ENCODE measurements at regions not wholly inside any gene's neighbourhood (a gene's known extent, or its start where the extent isn't known, plus 50 kb on each side); places are given as distances from the start of the nearest gene placed in this dataset.

DNA sequence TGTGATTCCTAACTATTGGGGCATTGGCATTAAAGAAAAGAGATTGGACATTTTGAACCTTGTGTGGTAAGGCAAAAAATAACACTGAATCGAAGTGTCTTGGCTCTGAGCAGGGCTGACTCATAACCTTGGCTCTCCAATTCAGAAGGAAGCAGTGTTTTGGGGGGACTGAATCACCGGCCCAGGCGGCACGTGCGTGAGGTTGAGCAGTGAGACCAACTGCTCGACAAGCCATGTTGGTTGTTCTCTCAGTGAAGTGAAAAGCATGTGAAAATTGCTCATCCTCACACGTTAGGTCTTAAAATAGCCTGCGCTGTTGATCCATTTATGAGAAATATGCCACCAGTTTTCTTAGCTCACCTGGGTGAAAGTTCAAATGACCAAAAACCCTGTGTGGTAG lies 137.8 kb upstream of the SPACA1 start:
- TF ChIP-seq POLR2A (IDR thresholded peaks at IDR 0.05) = no peak
- TF ChIP-seq, protein P1, sequence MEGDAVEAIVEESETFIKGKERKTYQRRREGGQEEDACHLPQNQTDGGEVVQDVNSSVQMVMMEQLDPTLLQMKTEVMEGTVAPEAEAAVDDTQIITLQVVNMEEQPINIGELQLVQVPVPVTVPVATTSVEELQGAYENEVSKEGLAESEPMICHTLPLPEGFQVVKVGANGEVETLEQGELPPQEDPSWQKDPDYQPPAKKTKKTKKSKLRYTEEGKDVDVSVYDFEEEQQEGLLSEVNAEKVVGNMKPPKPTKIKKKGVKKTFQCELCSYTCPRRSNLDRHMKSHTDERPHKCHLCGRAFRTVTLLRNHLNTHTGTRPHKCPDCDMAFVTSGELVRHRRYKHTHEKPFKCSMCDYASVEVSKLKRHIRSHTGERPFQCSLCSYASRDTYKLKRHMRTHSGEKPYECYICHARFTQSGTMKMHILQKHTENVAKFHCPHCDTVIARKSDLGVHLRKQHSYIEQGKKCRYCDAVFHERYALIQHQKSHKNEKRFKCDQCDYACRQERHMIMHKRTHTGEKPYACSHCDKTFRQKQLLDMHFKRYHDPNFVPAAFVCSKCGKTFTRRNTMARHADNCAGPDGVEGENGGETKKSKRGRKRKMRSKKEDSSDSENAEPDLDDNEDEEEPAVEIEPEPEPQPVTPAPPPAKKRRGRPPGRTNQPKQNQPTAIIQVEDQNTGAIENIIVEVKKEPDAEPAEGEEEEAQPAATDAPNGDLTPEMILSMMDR (IDR thresholded peaks at IDR 0.05) = no peak
